ENCODE measurements at regions not wholly inside any gene's neighbourhood (a gene's known extent, or its start where the extent isn't known, plus 50 kb on each side); places are given as distances from the start of the nearest gene placed in this dataset.

GRCh38 chr5:57843059-57843367, 360.4 kb upstream of the ACTBL2 start:
- no peaks in the 10 kb centered on the region for H3K27me3 ChIP-seq (ENCODE audit: control insufficient read depth in 4 of 4, insufficient read depth in 4 of 4, low read length in 3 of 4)
- no peak overlapping the region for H3K27ac ChIP-seq (ENCODE audit: low read depth in 1 of 2, low read length in 2 of 2)
- 94% methylated on average over 2 of the region's 2 CpGs for WGBS
- no peaks in the 10 kb centered on the region for H3K4me1 ChIP-seq (ENCODE audit: control insufficient read depth in 4 of 4, insufficient read depth in 4 of 4, low read length in 3 of 4)
- no peak for DNase-seq (ENCODE audit: low spot score)
- H3K4me3 ChIP-seq (ENCODE audit: low read depth in 1 of 3, low read length in 3 of 3), result no peak overlapping the region
- H3K9ac ChIP-seq (ENCODE audit: low read depth in 1 of 2, low read length in 2 of 2), result no peak overlapping the region
- no peak for TF ChIP-seq YY1 (IDR thresholded peaks at IDR 0.05)
- no peak for TF ChIP-seq FOXA1 (IDR thresholded peaks at IDR 0.05)
- no peaks in the 10 kb centered on the region for H3K9me3 ChIP-seq (ENCODE audit: control insufficient read depth in 4 of 4, low read length in 3 of 4)
- no peaks in the 10 kb centered on the region for H3K36me3 ChIP-seq (ENCODE audit: control insufficient read depth in 4 of 4, insufficient read depth in 3 of 4, low read depth in 1 of 4, low read length in 3 of 4)

GRCh38 chr5:57842364-57843058, 359.9 kb upstream of the ACTBL2 start:
- Histone ChIP-seq H3K4me1 (ENCODE audit: control insufficient read depth in 4 of 4, insufficient read depth in 4 of 4, low read length in 3 of 4) (no peaks in the 10 kb centered on the region), H3K9me3 (ENCODE audit: control insufficient read depth in 4 of 4, low read length in 3 of 4) (no peaks in the 10 kb centered on the region), H3K27me3 (ENCODE audit: control insufficient read depth in 4 of 4, insufficient read depth in 4 of 4, low read length in 3 of 4) (no peaks in the 10 kb centered on the region), H3K4me3 (ENCODE audit: low read depth in 1 of 3, low read length in 3 of 3) (no peak overlapping the region), H3K27ac (ENCODE audit: low read depth in 1 of 2, low read length in 2 of 2) (no peak overlapping the region), H3K36me3 (ENCODE audit: control insufficient read depth in 4 of 4, insufficient read depth in 3 of 4, low read depth in 1 of 4, low read length in 3 of 4) (no peaks in the 10 kb centered on the region), H3K9ac (ENCODE audit: low read depth in 1 of 2, low read length in 2 of 2) (no peak overlapping the region)
- TF ChIP-seq TAF1 (conservative IDR thresholded peaks at IDR 0.05), result no peak
- no peak for TF ChIP-seq HNF4A (conservative IDR thresholded peaks at IDR 0.05)
- no peak for TF ChIP-seq EGR1 (IDR thresholded peaks at IDR 0.05; ENCODE audit: low read depth in 2 of 2)
- no peak for TF ChIP-seq SP1 (IDR thresholded peaks at IDR 0.05)
- TF ChIP-seq RAD21 (IDR thresholded peaks at IDR 0.05), result no peak
- TF ChIP-seq, protein P1, sequence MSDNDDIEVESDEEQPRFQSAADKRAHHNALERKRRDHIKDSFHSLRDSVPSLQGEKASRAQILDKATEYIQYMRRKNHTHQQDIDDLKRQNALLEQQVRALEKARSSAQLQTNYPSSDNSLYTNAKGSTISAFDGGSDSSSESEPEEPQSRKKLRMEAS (IDR thresholded peaks at IDR 0.05), result no peak
- TF ChIP-seq ATF3 (IDR thresholded peaks at IDR 0.05), result no peak
- TF ChIP-seq NR2F2 (IDR thresholded peaks at IDR 0.05), result no peak
- TF ChIP-seq JUND (IDR thresholded peaks at IDR 0.05), result no peak
- TF ChIP-seq HNF4G (IDR thresholded peaks at IDR 0.05), result no peak
- TF ChIP-seq FOXA2 (IDR thresholded peaks at IDR 0.05), result no peak
- no peak for TF ChIP-seq RXRA (IDR thresholded peaks at IDR 0.05)
- no peak for DNase-seq (ENCODE audit: low spot score)
- WGBS, result 90% methylated on average over 3 of the region's 3 CpGs

GRCh38 chr5:57841676-57842363, 359.2 kb upstream of the ACTBL2 start:
- WGBS, result 65% methylated on average over 5 of the region's 5 CpGs
- Histone ChIP-seq H3K27ac (ENCODE audit: low read depth in 1 of 2, low read length in 2 of 2) (no peak overlapping the region), H3K36me3 (ENCODE audit: control insufficient read depth in 4 of 4, insufficient read depth in 3 of 4, low read depth in 1 of 4, low read length in 3 of 4) (no peaks in the 10 kb centered on the region), H3K4me3 (ENCODE audit: low read depth in 1 of 3, low read length in 3 of 3) (no peak overlapping the region), H3K9ac (ENCODE audit: low read depth in 1 of 2, low read length in 2 of 2) (no peak overlapping the region), H3K9me3 (ENCODE audit: control insufficient read depth in 4 of 4, low read length in 3 of 4) (no peaks in the 10 kb centered on the region), H3K27me3 (ENCODE audit: control insufficient read depth in 4 of 4, insufficient read depth in 4 of 4, low read length in 3 of 4) (no peaks in the 10 kb centered on the region), H3K4me1 (ENCODE audit: control insufficient read depth in 4 of 4, insufficient read depth in 4 of 4, low read length in 3 of 4) (no peaks in the 10 kb centered on the region)
- TF ChIP-seq CTCF (IDR thresholded peaks at IDR 0.05; ENCODE audit: low read depth, low read length, missing input control) (no peak), JUND (IDR thresholded peaks at IDR 0.05) (peak in 1 of 2 donors; percentile 40)
- no peak for DNase-seq (ENCODE audit: low spot score)

Measured in liver (tissue), 8 donors.